ENCODE measurements at regions not wholly inside any gene's neighbourhood (a gene's known extent, or its start where the extent isn't known, plus 50 kb on each side); places are given as distances from the start of the nearest gene placed in this dataset.

DNA sequence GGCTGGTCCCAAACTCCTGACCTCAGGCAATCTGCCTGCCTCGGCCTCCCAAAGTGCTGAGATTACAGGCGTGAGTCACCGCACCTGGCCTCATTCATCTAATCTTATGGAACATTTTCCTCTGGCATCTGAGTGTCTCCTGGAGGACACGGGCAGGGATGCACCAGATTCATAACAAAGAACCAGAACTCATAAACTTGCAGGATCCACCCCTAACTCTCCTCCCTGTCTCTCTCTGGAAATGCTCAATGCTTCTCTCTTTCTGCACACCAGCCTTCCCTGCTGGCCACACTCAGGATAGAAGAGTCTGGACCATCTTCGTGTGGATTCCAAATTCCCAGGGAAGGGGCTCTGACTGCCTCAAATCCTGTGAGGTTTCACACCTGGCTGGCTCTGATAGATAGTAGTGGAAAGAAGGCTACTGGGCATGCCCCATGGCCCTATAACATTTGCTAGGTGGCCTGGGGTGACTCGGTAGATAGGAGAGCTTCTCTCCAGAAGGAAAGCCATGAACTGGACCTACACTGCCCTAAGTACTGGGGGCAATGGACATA is 483.2 kb upstream of the GYPC start:
- no peak overlapping the region for H3K27ac Mint-ChIP-seq
- H3K9me3 Mint-ChIP-seq: peaks cover 0 to 4% of the 10 kb centered on the region in 2 donors
- H3K4me1 Mint-ChIP-seq: no peaks in the 10 kb centered on the region
- H3K4me3 Mint-ChIP-seq: no peak overlapping the region
- DNase-seq: no peak
- no peaks in the 10 kb centered on the region for H3K27me3 Mint-ChIP-seq
- ATAC-seq (replicated peaks): no peak
- H3K36me3 Mint-ChIP-seq: no peaks in the 10 kb centered on the region

- no peak overlapping the region for H3K4me3 Mint-ChIP-seq
- no peak overlapping the region for H3K27ac Mint-ChIP-seq
- DNase-seq (no peak), ATAC-seq (replicated peaks) (no peak)
- no peaks in the 10 kb centered on the region for H3K27me3 Mint-ChIP-seq
- no peaks in the 10 kb centered on the region for H3K36me3 Mint-ChIP-seq
- peaks cover 0 to 4% of the 10 kb centered on the region in 2 donors for H3K9me3 Mint-ChIP-seq
- H3K4me1 Mint-ChIP-seq: no peaks in the 10 kb centered on the region
Measured at GRCh38 chr2:126175222-126175621, 480.7 kb upstream of the GYPC start.

DNA sequence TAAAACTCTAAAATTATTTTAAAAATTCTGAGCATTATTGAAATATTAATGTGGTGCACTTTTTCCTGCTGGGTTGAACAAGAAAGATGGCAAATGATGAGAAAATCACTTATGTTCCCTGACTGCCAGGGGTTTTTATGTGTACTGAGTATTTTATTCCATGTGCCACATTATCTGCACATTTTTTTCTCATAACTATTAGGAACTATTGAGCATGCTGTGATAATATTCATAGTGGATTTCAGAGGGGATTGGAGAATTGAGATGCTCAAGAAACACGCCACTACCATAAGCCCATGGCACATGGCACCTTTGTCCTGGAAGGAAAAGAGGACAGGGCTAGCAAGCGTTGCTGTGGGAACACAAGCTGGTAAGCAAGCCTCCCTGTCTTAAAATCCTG is 478.5 kb upstream of the GYPC start:
- Mint-ChIP-seq H3K27me3 (no peaks in the 10 kb centered on the region), H3K27ac (no peak overlapping the region), H3K4me3 (no peak overlapping the region), H3K36me3 (no peaks in the 10 kb centered on the region), H3K4me1 (no peaks in the 10 kb centered on the region), H3K9me3 (no peaks in the 10 kb centered on the region)
- ATAC-seq (replicated peaks): no peak
- no peak for DNase-seq

DNA sequence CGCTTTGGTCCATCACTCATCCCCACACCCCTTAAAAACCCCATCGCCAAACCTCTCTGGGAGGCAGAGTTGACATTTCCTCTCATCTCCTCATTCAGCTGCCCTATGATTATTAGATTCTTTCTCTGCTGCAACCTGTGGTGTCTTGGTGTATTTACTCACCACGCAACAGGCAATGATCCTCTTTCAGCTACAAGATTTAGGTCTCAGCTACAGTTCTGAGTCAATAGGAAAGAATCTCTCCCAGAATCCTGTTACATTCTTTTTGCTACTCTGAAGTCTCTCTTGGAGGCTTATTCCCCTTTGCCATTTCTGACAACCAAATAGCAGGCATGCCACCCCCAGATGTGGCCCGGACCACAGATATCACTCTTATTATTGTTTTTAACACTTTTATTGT is 468.3 kb upstream of the GYPC start:
- Mint-ChIP-seq H3K4me3 (no peak overlapping the region), H3K4me1 (no peaks in the 10 kb centered on the region), H3K36me3 (no peaks in the 10 kb centered on the region), H3K27me3 (no peaks in the 10 kb centered on the region), H3K9me3 (no peaks in the 10 kb centered on the region), H3K27ac (no peak overlapping the region)
- no peak for DNase-seq
- ATAC-seq (replicated peaks): no peak

DNA sequence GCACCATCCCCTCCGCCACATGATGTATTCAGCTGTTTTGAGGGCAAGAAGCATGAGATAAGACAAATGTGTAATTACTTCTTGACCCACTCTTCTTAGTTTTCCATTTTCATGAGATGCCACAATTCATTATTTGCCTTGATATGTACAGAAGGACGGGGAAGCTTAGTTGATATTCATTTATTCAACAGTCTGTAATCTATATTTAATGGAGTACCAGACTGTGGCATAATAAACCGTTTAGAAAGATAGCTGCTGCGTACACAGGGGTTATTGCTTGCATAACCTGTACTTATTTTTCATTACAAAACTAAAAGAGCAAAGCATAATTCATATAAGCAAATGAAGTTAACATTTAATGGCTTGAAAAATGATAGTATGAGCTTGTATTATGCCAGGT is 466.4 kb upstream of the GYPC start:
- H3K4me1 Mint-ChIP-seq: no peaks in the 10 kb centered on the region
- DNase-seq (no peak), ATAC-seq (replicated peaks) (no peak)
- H3K4me3 Mint-ChIP-seq: no peak overlapping the region
- no peaks in the 10 kb centered on the region for H3K36me3 Mint-ChIP-seq
- H3K9me3 Mint-ChIP-seq: peaks cover 0 to 1% of the 10 kb centered on the region in 2 donors
- H3K27ac Mint-ChIP-seq: no peak overlapping the region
- no peaks in the 10 kb centered on the region for H3K27me3 Mint-ChIP-seq

DNA sequence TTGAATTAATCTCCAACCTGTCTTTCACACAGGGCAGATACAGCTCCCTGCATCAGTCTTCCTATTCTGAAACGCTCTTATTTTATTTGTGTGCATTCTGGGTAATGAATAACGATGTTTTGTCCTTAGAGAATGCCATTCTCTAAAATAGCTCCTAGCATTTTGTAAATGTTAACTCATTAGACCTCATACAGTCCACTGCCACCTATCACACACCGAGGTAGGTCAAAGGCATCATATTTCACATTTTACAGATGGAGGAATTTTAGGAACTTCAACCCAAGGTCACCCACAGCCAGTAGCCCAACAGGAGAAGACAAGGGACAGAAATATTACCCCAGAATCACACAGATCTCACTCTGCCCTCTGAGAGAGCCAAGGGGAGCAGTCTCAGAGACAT is 455.4 kb upstream of the GYPC start:
- Mint-ChIP-seq H3K4me3 (no peak overlapping the region), H3K36me3 (no peaks in the 10 kb centered on the region), H3K27me3 (no peaks in the 10 kb centered on the region), H3K4me1 (no peaks in the 10 kb centered on the region), H3K27ac (no peak overlapping the region), H3K9me3 (peaks cover 0 to 5% of the 10 kb centered on the region in 2 donors)
- no peak for DNase-seq
- ATAC-seq (replicated peaks): no peak

- DNase-seq (no peak), ATAC-seq (replicated peaks) (no peak)
- H3K27ac Mint-ChIP-seq: no peak overlapping the region
- no peak overlapping the region for H3K4me3 Mint-ChIP-seq
- no peaks in the 10 kb centered on the region for H3K27me3 Mint-ChIP-seq
- H3K36me3 Mint-ChIP-seq: no peaks in the 10 kb centered on the region
- peaks cover 0 to 5% of the 10 kb centered on the region in 2 donors for H3K9me3 Mint-ChIP-seq
- no peaks in the 10 kb centered on the region for H3K4me1 Mint-ChIP-seq
Measured at GRCh38 chr2:126208266-126208665, 447.7 kb upstream of the GYPC start.

DNA sequence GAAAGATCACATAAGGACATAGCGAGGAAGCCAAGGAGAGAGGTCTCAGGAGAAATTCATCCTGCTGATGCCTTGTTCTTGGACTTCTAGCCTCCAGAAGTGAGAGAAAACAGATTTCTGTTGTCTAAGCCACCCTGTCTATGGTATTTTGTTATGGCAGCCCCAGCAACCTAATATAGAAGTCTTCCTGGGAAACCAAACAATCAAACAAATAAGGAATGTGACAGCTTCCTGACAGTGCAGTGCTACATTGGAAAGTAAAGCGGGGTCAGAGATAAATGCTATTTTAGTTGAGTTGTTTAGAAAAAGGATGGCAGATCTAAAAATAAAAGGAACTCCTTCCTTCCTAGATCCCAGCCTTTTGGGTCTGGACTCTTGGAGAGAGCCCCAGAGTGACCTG is 443.2 kb upstream of the GYPC start:
- ATAC-seq (replicated peaks) (no peak), DNase-seq (no peak)
- Mint-ChIP-seq H3K4me3 (no peak overlapping the region), H3K27ac (no peak overlapping the region), H3K9me3 (peaks cover 0 to 6% of the 10 kb centered on the region in 2 donors), H3K27me3 (no peaks in the 10 kb centered on the region), H3K4me1 (no peaks in the 10 kb centered on the region), H3K36me3 (no peaks in the 10 kb centered on the region)

GRCh38 chr2:126219081-126219480 is 436.9 kb upstream of the GYPC start:
- no peak overlapping the region for H3K27ac Mint-ChIP-seq
- H3K4me3 Mint-ChIP-seq: no peak overlapping the region
- ATAC-seq (replicated peaks) (no peak), DNase-seq (no peak)
- H3K27me3 Mint-ChIP-seq: no peaks in the 10 kb centered on the region
- peaks cover 0 to 5% of the 10 kb centered on the region in 2 donors for H3K9me3 Mint-ChIP-seq
- H3K36me3 Mint-ChIP-seq: no peaks in the 10 kb centered on the region
- H3K4me1 Mint-ChIP-seq: peaks cover 0 to 2% of the 10 kb centered on the region in 2 donors

DNA sequence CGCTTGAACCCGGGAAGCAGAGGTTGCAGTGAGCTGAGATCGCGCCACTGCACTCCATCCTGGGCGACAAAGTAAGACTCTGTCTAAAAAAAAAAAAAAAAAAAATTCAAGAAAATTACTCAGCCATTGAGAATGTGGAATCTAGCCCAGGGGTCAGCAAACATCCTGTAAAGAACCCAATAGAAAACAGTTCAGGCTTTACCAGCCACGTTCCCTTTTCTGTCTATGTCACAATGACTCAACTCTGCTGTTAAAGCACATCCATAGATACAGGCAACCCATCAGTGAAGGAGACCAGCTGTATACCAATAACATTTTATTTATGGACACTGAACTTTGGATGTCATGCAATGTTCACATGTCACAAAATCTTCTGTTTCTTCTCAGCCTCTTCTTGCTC is 435.6 kb upstream of the GYPC start:
- no peaks in the 10 kb centered on the region for H3K27me3 Mint-ChIP-seq
- H3K27ac Mint-ChIP-seq: no peak overlapping the region
- peaks cover 0 to 2% of the 10 kb centered on the region in 2 donors for H3K4me1 Mint-ChIP-seq
- no peak overlapping the region for H3K4me3 Mint-ChIP-seq
- peaks cover 0 to 5% of the 10 kb centered on the region in 2 donors for H3K9me3 Mint-ChIP-seq
- H3K36me3 Mint-ChIP-seq: no peaks in the 10 kb centered on the region
- ATAC-seq (replicated peaks) (no peak), DNase-seq (no peak)

GRCh38 chr2:126221506-126221905 is 434.5 kb upstream of the GYPC start:
- Mint-ChIP-seq H3K27ac (no peak overlapping the region), H3K27me3 (no peaks in the 10 kb centered on the region), H3K9me3 (peaks cover 0 to 5% of the 10 kb centered on the region in 2 donors), H3K4me3 (no peak overlapping the region), H3K4me1 (peaks cover 0 to 2% of the 10 kb centered on the region in 2 donors), H3K36me3 (no peaks in the 10 kb centered on the region)
- DNase-seq: no peak
- ATAC-seq (replicated peaks): no peak

DNA sequence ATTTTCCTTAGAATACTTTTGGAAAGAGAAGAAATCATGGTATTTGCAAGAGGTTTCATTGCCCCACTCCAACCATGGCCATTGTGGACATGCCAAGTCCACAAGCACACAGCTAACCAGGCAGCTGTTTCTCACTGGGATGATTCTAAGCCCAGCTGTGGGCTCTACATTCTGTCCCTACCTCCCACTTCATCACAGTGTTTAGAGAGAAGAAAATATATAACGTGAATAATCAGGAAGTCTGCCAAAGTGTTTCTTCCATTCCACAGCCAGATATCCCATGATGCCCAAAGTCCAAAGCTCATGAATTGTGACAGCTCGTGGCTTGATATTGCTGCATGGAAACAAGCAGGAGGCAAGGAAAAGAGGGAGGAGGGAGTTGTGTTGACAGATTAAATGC is 433.7 kb upstream of the GYPC start:
- H3K4me1 Mint-ChIP-seq: peaks cover 0 to 2% of the 10 kb centered on the region in 2 donors
- peaks cover 0 to 5% of the 10 kb centered on the region in 2 donors for H3K9me3 Mint-ChIP-seq
- H3K27me3 Mint-ChIP-seq: no peaks in the 10 kb centered on the region
- DNase-seq: no peak
- ATAC-seq (replicated peaks): no peak
- no peak overlapping the region for H3K4me3 Mint-ChIP-seq
- no peaks in the 10 kb centered on the region for H3K36me3 Mint-ChIP-seq
- no peak overlapping the region for H3K27ac Mint-ChIP-seq

DNA sequence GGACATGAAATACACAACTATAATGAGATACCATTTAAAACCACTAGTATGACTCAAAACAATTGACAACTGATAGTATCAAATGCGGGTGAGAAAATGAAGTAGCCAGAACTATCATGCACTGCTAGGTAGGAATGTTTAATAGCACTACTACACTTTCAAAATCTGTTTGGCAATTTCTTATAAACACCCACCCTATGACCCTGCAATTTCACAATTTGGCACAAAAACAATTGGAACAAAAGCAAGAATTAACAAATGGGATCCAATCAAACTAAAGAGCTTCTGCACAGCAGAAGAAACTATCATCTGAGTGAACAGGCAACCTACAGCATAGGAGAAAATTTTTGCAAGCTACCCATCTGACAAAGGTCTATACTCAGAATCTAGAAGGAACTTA is 431.2 kb upstream of the GYPC start:
- H3K9me3 Mint-ChIP-seq: peaks cover 9 to 13% of the 10 kb centered on the region in 2 donors
- no peak overlapping the region for H3K27ac Mint-ChIP-seq
- DNase-seq (no peak), ATAC-seq (replicated peaks) (no peak)
- no peak overlapping the region for H3K4me3 Mint-ChIP-seq
- H3K27me3 Mint-ChIP-seq: no peaks in the 10 kb centered on the region
- H3K4me1 Mint-ChIP-seq: no peaks in the 10 kb centered on the region
- no peaks in the 10 kb centered on the region for H3K36me3 Mint-ChIP-seq

GRCh38 chr2:126227250-126227649 is 428.7 kb upstream of the GYPC start:
- Mint-ChIP-seq H3K27me3 (no peaks in the 10 kb centered on the region), H3K36me3 (no peaks in the 10 kb centered on the region), H3K27ac (no peak overlapping the region), H3K9me3 (peaks cover 9 to 13% of the 10 kb centered on the region in 2 donors), H3K4me3 (no peak overlapping the region), H3K4me1 (no peaks in the 10 kb centered on the region)
- DNase-seq: no peak
- no peak for ATAC-seq (replicated peaks)

GRCh38 chr2:126228531-126228930 is 427.4 kb upstream of the GYPC start:
- Mint-ChIP-seq H3K27me3 (no peaks in the 10 kb centered on the region), H3K27ac (no peak overlapping the region), H3K36me3 (no peaks in the 10 kb centered on the region), H3K4me1 (no peaks in the 10 kb centered on the region), H3K9me3 (peaks cover 9 to 13% of the 10 kb centered on the region in 2 donors), H3K4me3 (no peak overlapping the region)
- ATAC-seq (replicated peaks): no peak
- no peak for DNase-seq

- Mint-ChIP-seq H3K27ac (no peak overlapping the region), H3K4me1 (no peaks in the 10 kb centered on the region), H3K36me3 (no peaks in the 10 kb centered on the region), H3K4me3 (no peak overlapping the region), H3K9me3 (no peaks in the 10 kb centered on the region), H3K27me3 (no peaks in the 10 kb centered on the region)
- no peak for DNase-seq
- no peak for ATAC-seq (replicated peaks)
Measured at GRCh38 chr2:126238251-126238650, 417.7 kb upstream of the GYPC start.
